Fibroblast of villous mesenchyme (primary cell): ENCODE measurements at regions not wholly inside any gene's neighbourhood (a gene's known extent, or its start where the extent isn't known, plus 50 kb on each side); places are given as distances from the start of the nearest gene placed in this dataset.

Source experiments
- DNase-seq: peaks from one replicate; pipeline ENCODE4 v3.0.0-alpha.2; 2010; ENCODE audit warnings: low read depth
- H3K4me3 ChIP-seq: 2 replicates; pipeline ENCODE4 v1.5.1; 2011; ENCODE audit warnings: low read depth, mild to moderate bottlenecking, low read length
- TF ChIP-seq, protein P1 (sequence below): IDR thresholded peaks from 2 replicates; pipeline ENCODE4 v1.5.1; 2012; ENCODE audit warnings: low read depth, mild to moderate bottlenecking, low read length; ENCODE audit not compliant: insufficient read depth

DNA sequence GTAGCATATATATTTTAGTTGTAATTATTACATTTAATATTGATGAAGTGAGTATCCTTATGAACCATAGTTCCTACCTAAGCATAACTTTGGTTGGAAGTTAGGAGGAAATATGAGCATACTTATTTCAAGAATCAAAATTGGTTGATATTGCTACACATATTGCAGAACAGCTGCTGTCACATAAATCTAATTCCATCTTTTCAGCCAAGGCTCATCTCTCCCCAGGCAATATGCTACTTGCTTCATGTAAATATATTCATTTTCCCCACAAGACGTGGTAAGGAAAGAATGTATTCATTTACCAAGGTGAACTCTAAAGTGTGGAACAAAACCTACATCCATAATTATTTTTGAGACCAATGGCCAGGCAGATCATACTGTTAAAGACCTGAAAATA lies 62.5 kb upstream of the HIF1A start:
- no peak for DNase-seq
- no peak overlapping the region for H3K4me3 ChIP-seq
- TF ChIP-seq, protein P1, sequence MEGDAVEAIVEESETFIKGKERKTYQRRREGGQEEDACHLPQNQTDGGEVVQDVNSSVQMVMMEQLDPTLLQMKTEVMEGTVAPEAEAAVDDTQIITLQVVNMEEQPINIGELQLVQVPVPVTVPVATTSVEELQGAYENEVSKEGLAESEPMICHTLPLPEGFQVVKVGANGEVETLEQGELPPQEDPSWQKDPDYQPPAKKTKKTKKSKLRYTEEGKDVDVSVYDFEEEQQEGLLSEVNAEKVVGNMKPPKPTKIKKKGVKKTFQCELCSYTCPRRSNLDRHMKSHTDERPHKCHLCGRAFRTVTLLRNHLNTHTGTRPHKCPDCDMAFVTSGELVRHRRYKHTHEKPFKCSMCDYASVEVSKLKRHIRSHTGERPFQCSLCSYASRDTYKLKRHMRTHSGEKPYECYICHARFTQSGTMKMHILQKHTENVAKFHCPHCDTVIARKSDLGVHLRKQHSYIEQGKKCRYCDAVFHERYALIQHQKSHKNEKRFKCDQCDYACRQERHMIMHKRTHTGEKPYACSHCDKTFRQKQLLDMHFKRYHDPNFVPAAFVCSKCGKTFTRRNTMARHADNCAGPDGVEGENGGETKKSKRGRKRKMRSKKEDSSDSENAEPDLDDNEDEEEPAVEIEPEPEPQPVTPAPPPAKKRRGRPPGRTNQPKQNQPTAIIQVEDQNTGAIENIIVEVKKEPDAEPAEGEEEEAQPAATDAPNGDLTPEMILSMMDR = no peak

DNA sequence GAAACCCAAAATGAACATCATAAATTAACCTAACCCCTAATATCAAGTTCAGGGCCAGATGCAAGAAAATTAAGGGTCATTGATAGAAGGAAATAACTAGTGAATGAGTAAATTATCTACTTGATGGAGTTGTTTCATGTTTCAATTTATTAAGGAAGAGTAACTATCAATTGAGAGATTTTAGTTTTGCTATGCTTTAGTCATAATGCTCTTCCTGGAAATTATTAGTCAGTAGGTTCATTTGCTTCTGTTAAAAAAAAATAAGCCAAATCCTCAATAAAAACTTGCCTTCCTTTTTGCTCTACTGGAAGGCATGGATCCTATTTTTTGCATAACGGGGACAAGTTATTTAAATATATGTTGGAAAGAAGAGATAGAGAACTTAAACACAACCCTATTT lies 59.0 kb upstream of the HIF1A start:
- no peak for DNase-seq
- TF ChIP-seq, protein P1 = no peak
- H3K4me3 ChIP-seq = no peak overlapping the region

DNA sequence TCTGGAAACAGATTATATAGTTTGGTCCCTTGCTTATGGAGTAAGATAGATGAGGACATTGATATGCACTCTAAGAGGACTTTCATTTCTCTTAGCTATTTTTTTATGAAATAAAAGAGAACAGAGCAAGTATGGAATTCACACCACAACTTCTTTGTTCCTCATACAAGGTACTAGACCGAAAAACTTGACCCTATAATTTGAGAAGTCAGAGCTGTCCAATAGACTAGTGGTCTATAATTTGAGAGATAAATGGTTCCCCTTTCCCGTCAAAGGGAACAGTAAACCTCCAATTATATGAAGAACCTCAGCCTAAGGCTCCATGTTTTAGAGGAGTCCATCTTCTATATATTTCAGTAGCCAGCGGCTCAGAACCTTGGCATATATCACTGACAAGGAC lies 58.5 kb upstream of the HIF1A start:
- no peak for DNase-seq
- H3K4me3 ChIP-seq = no peak overlapping the region
- TF ChIP-seq, protein P1 = no peak

DNA sequence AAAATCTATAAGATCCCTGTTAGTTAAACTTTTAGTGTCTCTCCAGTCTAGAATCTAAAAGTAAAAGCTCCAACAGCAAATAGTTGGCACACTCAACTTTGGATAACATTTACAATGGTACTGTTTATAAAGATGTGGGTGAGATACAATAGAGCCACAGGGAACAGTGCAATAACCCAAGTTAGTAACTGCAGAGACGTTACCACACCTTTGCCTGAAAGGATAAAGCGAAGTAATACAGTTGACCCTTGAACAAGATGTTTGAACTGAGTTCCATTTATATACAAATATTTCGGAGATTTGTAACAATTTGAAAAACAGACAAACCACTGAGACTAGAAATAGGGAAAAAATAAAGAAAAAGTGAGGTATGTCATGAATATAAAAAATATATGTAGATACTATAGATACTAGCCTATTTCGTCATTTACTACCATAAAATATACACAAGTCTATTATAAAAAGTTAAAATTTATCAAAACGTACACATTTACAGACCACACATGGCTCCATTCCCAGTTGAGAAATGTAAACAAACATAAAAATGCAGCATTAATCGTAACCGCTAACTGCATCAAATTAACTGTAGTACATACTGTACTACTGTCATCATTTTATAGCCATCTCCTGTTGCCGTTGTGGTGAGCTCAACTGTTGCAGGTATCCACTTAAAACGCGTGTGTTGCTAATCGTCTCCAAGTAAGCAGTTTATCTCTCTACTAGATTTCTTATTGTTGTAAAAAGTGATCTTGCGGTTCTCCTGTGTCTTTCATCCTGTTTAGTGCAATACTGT lies 56.5 kb upstream of the HIF1A start:
- no peak overlapping the region for H3K4me3 ChIP-seq
- TF ChIP-seq, protein P1 = no peak
- peak; percentile 98 for DNase-seq

DNA sequence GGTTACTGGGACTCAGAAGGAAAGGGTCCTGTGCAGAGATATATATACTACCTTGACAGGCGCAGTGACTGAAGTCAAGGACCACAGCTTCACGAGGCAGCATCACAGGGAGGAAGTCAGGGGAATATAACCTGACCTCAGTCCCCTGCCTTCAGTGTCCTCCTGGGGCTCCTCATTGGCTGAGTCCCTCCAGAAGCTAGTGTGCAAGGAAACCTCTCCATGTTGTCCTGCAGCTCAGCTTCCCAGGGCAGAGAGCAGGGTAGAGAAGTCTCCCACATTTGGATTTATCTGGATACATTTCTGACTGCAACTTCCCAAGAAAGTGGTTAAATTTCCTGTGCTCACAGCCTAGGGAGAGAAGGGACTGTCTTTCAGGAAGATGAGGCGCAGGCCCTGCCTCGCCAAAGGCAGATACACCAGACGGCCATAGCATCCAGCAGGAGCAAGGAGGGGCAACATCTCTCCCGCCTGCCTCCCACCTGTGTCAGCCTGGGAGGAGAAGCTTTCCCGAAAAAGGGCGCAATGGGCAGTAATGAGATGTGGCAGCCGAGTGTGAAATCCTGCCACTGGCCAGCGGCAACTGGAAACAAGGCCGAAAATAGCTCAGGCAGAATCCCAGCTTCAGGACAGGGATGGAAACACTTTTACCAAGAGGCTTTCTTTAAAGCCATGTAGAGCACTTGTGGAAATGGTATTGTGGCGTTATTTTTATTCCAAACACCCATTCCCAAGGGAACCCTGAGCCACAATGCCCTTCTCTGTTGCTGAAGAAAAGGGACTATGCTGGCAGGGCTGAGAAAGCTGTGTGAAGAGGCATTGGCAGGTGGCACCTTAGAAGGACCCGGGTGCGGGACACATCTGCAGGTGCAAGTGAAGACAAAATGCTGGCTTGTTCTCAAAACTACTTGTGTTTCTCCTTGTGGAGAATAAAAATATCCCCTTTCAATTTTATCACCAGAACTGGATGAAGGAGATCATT lies 54.9 kb upstream of the HIF1A start:
- TF ChIP-seq, protein P1 = no peak
- no peak overlapping the region for H3K4me3 ChIP-seq
- DNase-seq = no peak

DNA sequence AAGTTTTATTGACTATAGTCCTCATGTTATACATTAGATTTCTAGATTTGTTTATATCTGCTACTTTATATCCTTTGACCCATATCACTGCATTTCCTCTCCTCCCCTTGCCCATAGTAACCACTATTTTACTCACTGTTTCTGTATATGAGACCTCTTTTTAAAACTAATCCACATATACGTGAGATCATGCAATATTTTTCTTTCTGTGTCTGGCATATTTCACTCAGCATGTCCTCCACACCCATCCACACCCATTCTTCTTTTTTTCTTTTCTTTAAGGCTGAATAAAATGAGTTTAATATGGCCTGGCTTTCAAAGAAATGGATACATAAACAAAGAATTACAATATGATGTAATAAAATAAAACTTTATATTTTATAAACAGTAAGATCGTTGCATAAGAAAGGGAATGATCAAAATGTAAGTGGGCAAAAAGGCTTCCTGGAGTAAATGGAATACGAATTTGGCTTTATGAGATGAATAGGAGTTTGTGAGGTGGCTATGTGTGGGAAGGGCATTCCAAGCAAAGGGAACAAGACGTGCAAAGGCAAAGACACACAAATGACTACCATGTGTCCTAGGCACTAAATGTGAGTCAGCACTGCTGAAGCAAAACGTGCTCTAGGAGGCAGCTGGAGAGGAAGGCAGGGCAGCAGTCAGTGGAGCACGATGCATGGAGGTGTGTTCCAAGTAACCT lies 53.2 kb upstream of the HIF1A start:
- peak; percentile 72 for DNase-seq
- TF ChIP-seq, protein P1 = no peak
- H3K4me3 ChIP-seq = no peak overlapping the region
